HEK293 (cell line): ENCODE measurements at regions not wholly inside any gene's neighbourhood (a gene's known extent, or its start where the extent isn't known, plus 50 kb on each side); places are given as distances from the start of the nearest gene placed in this dataset.

Source experiments
- CTCF ChIP-seq: fragments of 450-650 bp; formaldehyde crosslinking; IDR thresholded peaks from 2 replicates; pipeline ENCODE4 v1.5.1; 2016; ENCODE audit warnings: missing biosample characterization, missing genetic modification characterization
- ELK4 ChIP-seq: IDR thresholded peaks from 2 replicates; pipeline ENCODE4 v1.6.1; 2011; ENCODE audit warnings: mild to moderate bottlenecking, low read depth, low read length, borderline replicate concordance
- HOXA7 ChIP-seq: sonication (generic); formaldehyde crosslinking; IDR thresholded peaks from 2 replicates; pipeline ENCODE4 v1.8.1; 2022; ENCODE audit warnings: missing genetic modification reagents, borderline replicate concordance
- PRDM6 ChIP-seq: fragments of 450-650 bp; formaldehyde crosslinking; IDR thresholded peaks from 2 replicates; pipeline ENCODE4 v1.5.1; 2017; ENCODE audit warnings: missing biosample characterization, missing genetic modification characterization
- ZBTB6 ChIP-seq: fragments of 450-650 bp; formaldehyde crosslinking; IDR thresholded peaks from 2 replicates; pipeline ENCODE4 v1.5.1; 2017; ENCODE audit warnings: missing biosample characterization, missing genetic modification characterization
- ZNF433 ChIP-seq: fragments of 450-650 bp; formaldehyde crosslinking; IDR thresholded peaks from 2 replicates; pipeline ENCODE4 v1.5.1; 2016; ENCODE audit warnings: missing biosample characterization, missing genetic modification characterization, low read depth
- ZNF513 ChIP-seq: fragments of 450-650 bp; IDR thresholded peaks from 2 replicates; pipeline ENCODE4 v1.5.1; 2018; ENCODE audit warnings: missing biosample characterization, missing genetic modification characterization
- ZNF560 ChIP-seq: fragments of 450-650 bp; formaldehyde crosslinking; IDR thresholded peaks from 2 replicates; pipeline ENCODE4 v1.5.1; 2017; ENCODE audit warnings: missing biosample characterization, missing genetic modification characterization, borderline replicate concordance
- ZNF610 ChIP-seq: fragments of 450-650 bp; formaldehyde crosslinking; IDR thresholded peaks from 2 replicates; pipeline ENCODE4 v1.5.1; 2016; ENCODE audit warnings: missing biosample characterization, missing genetic modification characterization, borderline replicate concordance
- ZNF629 ChIP-seq: fragments of 450-650 bp; formaldehyde crosslinking; IDR thresholded peaks from 2 replicates; pipeline ENCODE4 v1.5.1; 2017; ENCODE audit warnings: missing biosample characterization, missing genetic modification characterization
- ZSCAN30 ChIP-seq: fragments of 450-650 bp; IDR thresholded peaks from 2 replicates; pipeline ENCODE4 v1.5.1; 2018; ENCODE audit warnings: missing biosample characterization, mild to moderate bottlenecking, missing genetic modification characterization, moderate library complexity

- TF ChIP-seq ZNF610 (tag by site-specific recombination), result no peak
- no peak for TF ChIP-seq CTCF (tag by site-specific recombination)
- no peak for TF ChIP-seq ZNF513
- TF ChIP-seq ZSCAN30 (tag by site-specific recombination), result no peak
- TF ChIP-seq ZNF433 (tag by site-specific recombination), result no peak
- no peak for TF ChIP-seq ZBTB6 (tag by site-specific recombination)
- TF ChIP-seq ZNF560 (tag by site-specific recombination), result no peak
- no peak for TF ChIP-seq HOXA7
- no peak for TF ChIP-seq ZNF629 (tag by site-specific recombination)
- no peak for TF ChIP-seq ELK4
- TF ChIP-seq PRDM6, result no peak
Observed at GRCh38 chr10:89915968-89916367, 214.6 kb downstream of the KIF20B start.
